Inflammatory macrophage (primary cell): ENCODE measurements at regions not wholly inside any gene's neighbourhood (a gene's known extent, or its start where the extent isn't known, plus 50 kb on each side); places are given as distances from the start of the nearest gene placed in this dataset.

Source experiments
- DNase-seq, 2 donors: peaks; one replicate each; pipeline ENCODE4 v3.0.0-alpha.2; 2020 to 2022

GRCh38 chr6:22236626-22237414 lies 60.0 kb downstream of the PRL start:
- no peak for DNase-seq
